ENCODE measurements at regions not wholly inside any gene's neighbourhood (a gene's known extent, or its start where the extent isn't known, plus 50 kb on each side); places are given as distances from the start of the nearest gene placed in this dataset.
A peak's percentile ranks its signal among the peaks of the same experiment; 100 is the strongest.
"Not testable (repeated sequence)": the region's sequence is repeated elsewhere in the genome, so short reads cannot be mapped to it uniquely, and the experiment has no call there.

DNA sequence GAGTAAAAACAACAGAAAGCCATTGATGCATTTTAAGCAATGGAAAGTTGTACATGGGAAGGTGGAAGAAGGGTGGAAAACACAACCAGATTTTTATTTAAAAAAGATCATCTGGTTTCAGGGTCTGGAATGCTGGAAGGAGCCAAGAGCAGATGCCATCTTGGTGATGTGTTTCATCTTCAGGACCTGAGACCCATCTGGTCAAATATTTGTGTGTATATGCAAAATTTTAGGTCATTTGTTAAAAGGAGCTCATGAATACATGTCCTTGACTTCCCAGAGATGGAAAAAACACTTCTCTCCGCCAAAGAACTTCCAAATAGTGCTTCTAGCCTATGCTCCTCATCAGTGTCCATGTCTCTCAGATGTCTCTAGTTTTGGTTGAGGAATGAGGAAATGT is 110.6 kb upstream of the GDNF start:
- DNase-seq = no peak
- Histone ChIP-seq H3K4me1 (replicated peaks; ENCODE audit: insufficient read depth) (no peaks in the 10 kb centered on the region), H3K4me3 (no peak overlapping the region), H3K27me3 (ENCODE audit: insufficient read depth, low read depth) (no peaks in the 10 kb centered on the region), H2AFZ (no peak overlapping the region), H3K9me2 (ENCODE audit: insufficient read depth) (no peaks in the 10 kb centered on the region), H3K79me2 (ENCODE audit: low read depth) (no peaks in the 10 kb centered on the region), H4K20me1 (ENCODE audit: insufficient read depth) (no peaks in the 10 kb centered on the region), H3K27ac (no peak overlapping the region), H3F3A (ENCODE audit: insufficient read depth, low read depth) (no peaks in the 10 kb centered on the region), H3K4me2 (no peak overlapping the region), H3K36me3 (ENCODE audit: low read depth) (no peaks in the 10 kb centered on the region), H3K9me3 (ENCODE audit: insufficient read depth, low read depth) (0 out of 2 replicates have a peak, but pooled peaks cover 1% of the 10 kb centered on the region)
- CTCF ChIA-PET = no interaction called here
- no TSS peak for BruUV-seq (replicated peaks)
- TF ChIP-seq, protein P1, sequence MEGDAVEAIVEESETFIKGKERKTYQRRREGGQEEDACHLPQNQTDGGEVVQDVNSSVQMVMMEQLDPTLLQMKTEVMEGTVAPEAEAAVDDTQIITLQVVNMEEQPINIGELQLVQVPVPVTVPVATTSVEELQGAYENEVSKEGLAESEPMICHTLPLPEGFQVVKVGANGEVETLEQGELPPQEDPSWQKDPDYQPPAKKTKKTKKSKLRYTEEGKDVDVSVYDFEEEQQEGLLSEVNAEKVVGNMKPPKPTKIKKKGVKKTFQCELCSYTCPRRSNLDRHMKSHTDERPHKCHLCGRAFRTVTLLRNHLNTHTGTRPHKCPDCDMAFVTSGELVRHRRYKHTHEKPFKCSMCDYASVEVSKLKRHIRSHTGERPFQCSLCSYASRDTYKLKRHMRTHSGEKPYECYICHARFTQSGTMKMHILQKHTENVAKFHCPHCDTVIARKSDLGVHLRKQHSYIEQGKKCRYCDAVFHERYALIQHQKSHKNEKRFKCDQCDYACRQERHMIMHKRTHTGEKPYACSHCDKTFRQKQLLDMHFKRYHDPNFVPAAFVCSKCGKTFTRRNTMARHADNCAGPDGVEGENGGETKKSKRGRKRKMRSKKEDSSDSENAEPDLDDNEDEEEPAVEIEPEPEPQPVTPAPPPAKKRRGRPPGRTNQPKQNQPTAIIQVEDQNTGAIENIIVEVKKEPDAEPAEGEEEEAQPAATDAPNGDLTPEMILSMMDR (conservative IDR thresholded peaks at IDR 0.05) = no peak
- no peak for TF ChIP-seq EZH2 (IDR thresholded peaks at IDR 0.05; ENCODE audit: low read depth)
- POLR2A ChIA-PET (ENCODE audit: unreplicated experiment) = no interaction called here
- intact Hi-C loops (cut with micrococcal nuclease; ENCODE audit: unreplicated experiment) = no loop called here

DNA sequence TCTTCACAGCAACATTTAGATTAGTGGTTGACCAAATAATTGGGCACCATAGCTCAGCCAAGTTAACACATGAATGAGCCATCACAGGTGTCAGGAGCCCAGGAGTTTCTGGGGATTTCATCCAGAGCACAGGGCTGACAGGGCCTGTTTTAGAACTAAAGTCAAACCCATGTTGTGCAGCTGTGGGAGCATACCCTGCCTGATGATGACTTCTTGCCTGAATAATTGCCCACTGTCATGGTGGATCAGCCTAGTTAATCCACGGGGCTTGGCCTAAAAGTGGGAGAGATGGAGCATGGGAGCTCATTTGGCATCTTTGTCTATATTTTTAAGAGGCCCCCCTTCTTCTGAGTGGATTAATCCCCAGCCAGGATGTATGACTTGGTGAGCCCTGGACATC is 105.6 kb upstream of the GDNF start:
- ChIA-PET POLR2A (ENCODE audit: unreplicated experiment) (no interaction called here), CTCF (no interaction called here)
- DNase-seq = no peak
- H3K4me2 ChIP-seq = no peak overlapping the region
- H3K79me2 ChIP-seq (ENCODE audit: low read depth) = no peaks in the 10 kb centered on the region
- no peak overlapping the region for H2AFZ ChIP-seq
- H3K4me1 ChIP-seq (replicated peaks; ENCODE audit: insufficient read depth) = peaks cover 18% of the 10 kb centered on the region
- no peaks in the 10 kb centered on the region for H3K9me2 ChIP-seq (ENCODE audit: insufficient read depth)
- H3K36me3 ChIP-seq (ENCODE audit: low read depth) = no peaks in the 10 kb centered on the region
- intact Hi-C loops (cut with micrococcal nuclease; ENCODE audit: unreplicated experiment) = no loop called here
- TF ChIP-seq, protein P1 (conservative IDR thresholded peaks at IDR 0.05) = no peak
- TF ChIP-seq EZH2 (IDR thresholded peaks at IDR 0.05; ENCODE audit: low read depth) = no peak
- no peak overlapping the region for H3K27ac ChIP-seq
- no peaks in the 10 kb centered on the region for H3K9me3 ChIP-seq (ENCODE audit: insufficient read depth, low read depth)
- no peaks in the 10 kb centered on the region for H4K20me1 ChIP-seq (ENCODE audit: insufficient read depth)
- H3K4me3 ChIP-seq = no peak overlapping the region
- peaks cover 13% of the 10 kb centered on the region for H3F3A ChIP-seq (ENCODE audit: insufficient read depth, low read depth)
- BruUV-seq (replicated peaks) = no TSS peak
- H3K27me3 ChIP-seq (ENCODE audit: insufficient read depth, low read depth) = no peaks in the 10 kb centered on the region

DNA sequence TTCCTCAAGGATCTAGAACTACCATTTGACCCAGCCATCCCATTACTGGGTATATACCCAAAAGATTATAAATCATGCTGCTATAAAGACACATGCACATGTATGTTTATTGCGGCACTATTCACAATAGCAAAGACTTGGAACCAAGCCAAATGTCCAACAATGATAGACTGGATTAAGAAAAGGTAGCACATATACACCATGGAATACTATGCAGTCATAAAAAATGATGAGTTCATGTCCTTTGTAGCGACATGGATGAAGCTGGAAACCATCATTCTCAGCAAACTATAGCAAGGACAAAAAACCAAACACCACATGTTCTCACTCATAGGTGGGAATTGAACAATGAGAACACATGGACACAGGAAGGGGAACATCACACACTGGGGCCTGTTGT is 103.3 kb upstream of the GDNF start:
- H2AFZ ChIP-seq; H4K20me1 ChIP-seq (ENCODE audit: insufficient read depth); H3K79me2 ChIP-seq (ENCODE audit: low read depth); H3K9me3 ChIP-seq (ENCODE audit: insufficient read depth, low read depth); BruUV-seq (replicated peaks); POLR2A ChIA-PET (ENCODE audit: unreplicated experiment); H3K4me3 ChIP-seq; DNase-seq; H3K9me2 ChIP-seq (ENCODE audit: insufficient read depth); H3K4me2 ChIP-seq; H3K36me3 ChIP-seq (ENCODE audit: low read depth); intact Hi-C loops (cut with micrococcal nuclease; ENCODE audit: unreplicated experiment); H3K27ac ChIP-seq; CTCF ChIA-PET; H3K27me3 ChIP-seq (ENCODE audit: insufficient read depth, low read depth): not testable (repeated sequence)
- Histone ChIP-seq H3K4me1 (replicated peaks; ENCODE audit: insufficient read depth) (peaks cover 22% of the 10 kb centered on the region), H3F3A (ENCODE audit: insufficient read depth, low read depth) (peaks cover 14% of the 10 kb centered on the region)

- intact Hi-C loops (cut with micrococcal nuclease; ENCODE audit: unreplicated experiment) = no loop called here
- Histone ChIP-seq H3F3A (ENCODE audit: insufficient read depth, low read depth) (peaks cover 14% of the 10 kb centered on the region), H3K9me2 (ENCODE audit: insufficient read depth) (no peaks in the 10 kb centered on the region), H3K4me2 (peak overlapping the region; percentile 3; the same call in 1 of the 2 replicates), H3K9me3 (ENCODE audit: insufficient read depth, low read depth) (no peaks in the 10 kb centered on the region), H4K20me1 (ENCODE audit: insufficient read depth) (no peaks in the 10 kb centered on the region), H3K36me3 (ENCODE audit: low read depth) (no peaks in the 10 kb centered on the region), H3K27me3 (ENCODE audit: insufficient read depth, low read depth) (no peaks in the 10 kb centered on the region; the same call in 1 of the 2 replicates), H2AFZ (no peak overlapping the region), H3K79me2 (ENCODE audit: low read depth) (no peaks in the 10 kb centered on the region), H3K4me1 (replicated peaks; ENCODE audit: insufficient read depth) (peaks cover 22% of the 10 kb centered on the region), H3K4me3 (no peak overlapping the region), H3K27ac (no peak overlapping the region)
- TF ChIP-seq, protein P1 (conservative IDR thresholded peaks at IDR 0.05) = no peak
- TF ChIP-seq EZH2 (IDR thresholded peaks at IDR 0.05; ENCODE audit: low read depth) = no peak
- ChIA-PET POLR2A (ENCODE audit: unreplicated experiment) (interaction anchor here (0.6 kb wide), 1 partner anchor 538 kb away, joined by 3 read pairs; no protein-coding TSS in a partner anchor), CTCF (no interaction called here)
- BruUV-seq (replicated peaks) = no TSS peak
- DNase-seq = peak in 1 of 2 experiments; percentile 53
Observed at GRCh38 chr5:37940931-37941623, 101.2 kb upstream of the GDNF start.

Data from PC-9 (cell line).